NCI-H345 treated with DMSO at 0.1 percent for 48 hours (cell line): ENCODE measurements at regions not wholly inside any gene's neighbourhood (a gene's known extent, or its start where the extent isn't known, plus 50 kb on each side); places are given as distances from the start of the nearest gene placed in this dataset.

Source experiments
- DNase-seq: peaks from one replicate; lab custom pipeline; 2025; ENCODE audit not compliant: unreplicated experiment; lab: John Stamatoyannopoulos, UW

DNA sequence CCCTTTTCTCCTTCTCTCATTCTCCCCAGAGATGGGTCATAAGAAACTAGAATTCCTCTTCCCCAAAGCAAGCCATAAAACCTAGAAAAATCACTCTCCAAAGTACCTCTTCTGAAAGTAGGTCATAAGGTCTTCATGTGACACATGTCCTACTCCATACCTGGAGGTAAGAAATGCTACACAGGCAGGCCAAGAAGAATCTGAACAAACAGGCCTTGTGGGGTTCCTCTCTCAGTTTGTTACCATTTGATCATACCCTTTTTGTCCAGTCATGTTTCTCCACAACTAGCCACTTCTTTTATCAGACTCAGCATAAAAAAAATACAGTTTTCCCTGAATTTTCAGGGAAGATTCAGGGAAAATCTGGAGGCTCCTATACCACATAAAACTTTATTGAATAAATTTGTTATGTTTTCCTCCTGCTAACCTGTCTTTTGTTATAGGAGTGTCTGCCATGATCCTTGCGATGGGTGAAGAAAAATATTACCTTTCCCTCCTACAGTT lies 134.4 kb upstream of the LMO4 start:
- no peak for DNase-seq

DNA sequence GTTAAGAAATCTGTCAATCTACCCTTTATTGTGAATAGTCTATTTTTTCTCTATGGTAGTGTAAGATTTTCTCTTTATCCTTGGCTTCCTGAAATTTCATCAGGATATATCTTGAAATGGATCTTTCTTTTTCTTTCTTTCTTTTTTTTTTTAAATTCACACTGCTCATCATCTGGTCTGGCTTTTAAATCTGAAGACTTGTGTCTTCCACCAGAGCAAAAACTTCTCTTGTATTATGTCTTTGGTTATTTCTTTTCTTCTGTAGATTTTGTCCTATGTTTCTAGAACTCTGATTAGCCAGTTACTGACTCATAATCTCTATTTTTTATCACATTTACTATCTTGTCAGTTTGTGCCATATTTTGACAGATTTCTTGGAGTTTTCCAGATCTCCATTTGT lies 133.8 kb upstream of the LMO4 start:
- no peak for DNase-seq

GRCh38 chr1:87196110-87196827 lies 132.4 kb upstream of the LMO4 start:
- no peak for DNase-seq

- no peak for DNase-seq
These were observed 131.5 kb upstream of the LMO4 start for GRCh38 chr1:87197156-87197555.

DNA sequence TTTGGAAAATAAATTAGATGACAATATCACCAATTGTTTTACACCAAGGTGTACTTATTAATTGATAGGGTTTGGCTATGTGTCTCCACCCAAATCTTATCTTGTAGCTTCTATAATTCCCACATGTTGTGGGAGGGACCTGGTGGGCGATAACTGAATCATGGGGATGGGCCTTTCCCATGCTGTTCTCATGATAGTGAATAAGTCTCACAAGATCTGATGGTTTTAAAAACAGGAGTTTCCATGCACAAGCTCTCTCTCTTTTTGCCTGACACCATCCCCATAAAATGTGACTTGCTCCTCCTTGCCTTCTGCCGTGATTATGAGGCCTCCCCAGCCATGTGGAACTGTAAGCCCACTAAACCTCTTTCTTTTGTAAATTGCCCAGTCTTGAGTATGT lies 131.0 kb upstream of the LMO4 start:
- DNase-seq, result no peak

- DNase-seq, result peak; percentile 100
These were observed 127.6 kb upstream of the LMO4 start for GRCh38 chr1:87200875-87201638.

- no peak for DNase-seq
These were observed 126.9 kb upstream of the LMO4 start for GRCh38 chr1:87201768-87202167.

GRCh38 chr1:87202451-87202850 lies 126.2 kb upstream of the LMO4 start:
- DNase-seq, result no peak

GRCh38 chr1:87202922-87203655 lies 125.6 kb upstream of the LMO4 start:
- no peak for DNase-seq

DNA sequence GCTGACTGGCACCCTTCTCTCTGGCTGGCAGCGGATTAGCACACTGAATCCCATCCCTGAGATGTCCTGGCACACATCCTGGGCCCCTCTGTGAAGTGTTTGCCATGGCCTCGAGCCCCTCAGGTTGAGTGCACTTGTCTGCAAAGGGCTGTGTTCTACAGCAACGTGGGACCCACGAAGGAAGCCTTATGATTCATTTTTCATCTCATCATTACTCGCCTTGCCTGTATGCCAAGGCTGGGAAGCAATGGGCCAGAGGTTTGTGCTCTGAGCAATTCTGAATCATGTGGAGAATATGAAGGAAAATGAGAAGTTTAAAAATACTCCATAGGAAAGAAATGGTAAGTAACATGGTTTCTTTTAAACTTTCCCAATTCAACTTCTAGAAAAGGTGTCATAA lies 124.8 kb upstream of the LMO4 start:
- DNase-seq, result no peak

DNA sequence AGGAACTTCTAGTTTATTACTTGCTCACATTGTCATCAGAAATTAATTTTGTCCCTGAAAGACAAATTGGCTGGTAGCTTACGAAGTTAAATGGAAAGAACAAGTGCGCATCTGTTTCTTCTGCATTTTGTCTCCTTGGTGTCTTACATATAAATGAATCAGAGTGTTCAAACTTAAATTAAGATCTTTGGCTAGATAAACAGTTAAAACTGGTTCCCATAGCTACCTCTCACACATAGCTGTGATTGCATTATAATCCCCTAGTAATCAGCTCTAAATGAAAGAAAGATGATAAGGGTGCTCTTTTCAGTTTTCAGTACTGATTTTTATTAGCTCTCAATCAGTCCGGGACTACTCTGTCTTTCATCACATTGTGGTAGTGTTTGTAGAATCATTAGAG lies 124.2 kb upstream of the LMO4 start:
- no peak for DNase-seq

- DNase-seq, result no peak
These were observed 123.8 kb upstream of the LMO4 start for GRCh38 chr1:87204921-87205320.

GRCh38 chr1:87206044-87206831 lies 122.4 kb upstream of the LMO4 start:
- no peak for DNase-seq

DNA sequence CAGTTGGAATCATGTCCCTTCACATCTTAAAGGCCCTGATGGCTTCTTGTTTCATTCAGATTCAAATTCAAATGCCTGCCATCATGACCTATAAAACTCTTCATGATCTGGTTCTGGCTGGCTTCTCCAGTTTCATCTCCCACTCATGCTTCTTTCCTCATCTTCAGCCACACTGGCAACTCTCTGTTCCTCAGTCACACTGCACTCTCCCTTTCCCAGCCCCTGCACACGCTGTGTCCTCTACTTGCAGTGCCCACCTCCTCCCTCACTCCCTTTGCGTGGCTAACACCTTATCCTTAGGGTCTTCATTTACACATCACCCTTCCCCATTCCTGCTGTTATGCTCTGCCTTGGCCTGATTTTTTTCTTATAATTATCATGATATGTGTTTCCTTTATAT lies 120.6 kb upstream of the LMO4 start:
- no peak for DNase-seq

DNA sequence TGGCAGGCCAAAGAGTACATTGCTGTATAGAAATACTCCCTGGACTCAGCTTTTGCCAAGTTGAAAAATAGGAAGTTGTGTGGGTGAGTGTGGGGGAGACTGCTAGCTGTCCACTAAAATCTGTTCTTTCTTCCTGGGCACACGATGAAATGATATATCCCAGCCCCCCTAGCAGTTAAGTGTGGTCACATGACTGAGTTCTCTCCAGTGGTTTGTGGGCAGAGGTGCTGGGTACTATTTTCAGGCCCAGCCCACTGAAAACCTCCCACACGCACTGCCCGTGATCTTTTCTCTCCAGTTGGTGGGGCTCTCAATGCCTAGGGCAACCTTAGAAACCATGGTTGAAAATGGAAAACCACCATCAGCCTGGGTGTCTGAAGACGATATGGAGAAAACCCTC lies 119.7 kb upstream of the LMO4 start:
- DNase-seq, result no peak

GRCh38 chr1:87210151-87210550 lies 118.5 kb upstream of the LMO4 start:
- no peak for DNase-seq

DNA sequence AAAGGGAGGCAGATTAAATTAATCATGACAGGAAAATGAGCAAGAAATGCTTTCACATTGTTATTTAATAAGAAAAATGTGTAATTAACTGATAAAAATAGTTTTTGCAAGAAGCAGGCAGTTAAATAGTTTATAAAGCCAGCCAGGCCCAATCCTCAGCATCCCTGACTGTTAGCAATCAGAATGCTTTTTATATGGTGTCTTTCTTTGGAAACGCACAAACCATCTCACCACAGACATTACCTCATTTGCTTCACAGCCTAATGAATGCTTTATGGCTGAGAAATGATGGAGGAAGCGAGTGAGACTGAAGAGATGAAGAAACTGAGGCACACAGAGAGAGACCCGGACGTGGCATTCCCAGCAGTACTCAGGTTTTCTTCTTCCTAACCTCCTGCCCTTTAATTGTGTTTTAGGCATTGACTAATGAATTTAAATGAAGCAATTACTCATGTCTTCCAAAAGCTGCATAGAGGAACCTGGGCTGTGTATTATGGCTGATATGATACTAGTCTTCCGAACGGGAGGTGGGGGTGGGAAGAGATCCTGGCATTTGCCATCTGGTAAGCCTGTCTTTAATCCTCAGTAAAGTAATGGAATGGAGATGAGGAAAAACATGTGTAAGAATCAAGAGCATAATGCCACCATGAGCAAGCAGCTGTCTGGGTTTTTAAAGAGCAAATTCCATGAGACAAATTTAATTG lies 116.1 kb upstream of the LMO4 start:
- no peak for DNase-seq

DNA sequence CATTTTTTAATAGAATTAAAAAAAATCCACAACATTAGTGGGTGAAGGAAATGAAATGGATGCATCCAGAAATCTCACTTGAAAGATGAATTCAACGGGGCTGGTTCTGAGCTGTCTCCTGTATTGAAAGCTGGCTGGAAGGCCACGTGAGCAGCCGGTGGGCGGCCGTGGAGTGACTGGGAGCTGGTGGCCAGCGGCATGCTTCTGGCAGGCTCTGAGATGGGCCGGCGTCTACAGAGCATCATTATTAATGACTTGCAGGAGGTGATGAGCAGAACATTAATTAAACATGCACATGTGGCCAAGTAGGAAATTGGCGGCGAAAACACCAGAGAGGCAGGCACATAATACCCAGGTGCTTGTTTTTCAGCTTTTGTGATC lies 115.6 kb upstream of the LMO4 start:
- no peak for DNase-seq

DNA sequence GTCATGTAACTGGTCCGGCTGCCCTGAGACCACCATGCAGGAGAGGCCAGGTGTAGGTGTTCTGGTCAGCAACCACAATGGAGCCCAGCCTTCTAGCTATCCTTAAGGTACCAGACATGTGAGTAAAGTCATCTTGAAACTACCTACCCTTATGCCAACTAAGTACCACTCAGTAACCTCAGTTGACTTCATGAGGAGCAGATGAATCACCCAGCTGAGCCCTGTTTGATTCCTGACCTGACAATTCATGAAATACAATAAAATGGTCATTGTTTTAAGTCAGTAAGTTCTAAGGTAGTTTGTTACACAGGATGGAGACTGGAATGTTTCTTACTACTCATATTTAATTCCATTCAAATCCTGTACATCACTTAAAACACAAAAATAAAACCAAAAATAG lies 113.1 kb upstream of the LMO4 start:
- DNase-seq, result no peak

DNA sequence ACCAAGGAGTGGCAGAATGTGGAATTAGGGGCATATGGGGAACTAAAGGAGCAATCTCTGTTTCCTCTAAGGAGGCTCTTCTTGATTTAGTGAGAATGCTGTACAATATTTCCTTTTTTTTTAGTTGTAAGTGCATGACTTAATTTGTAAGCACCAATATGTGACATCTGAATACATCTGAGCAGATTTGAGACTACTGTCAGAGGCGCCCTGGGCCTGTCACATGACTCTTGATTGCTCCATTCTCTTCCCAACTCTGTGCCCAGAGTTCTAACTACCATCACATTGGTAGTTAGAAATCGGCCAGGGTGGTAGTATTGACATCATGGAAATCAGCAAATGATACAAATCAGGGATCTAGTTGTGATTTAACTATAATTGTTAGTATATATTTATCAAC lies 110.1 kb upstream of the LMO4 start:
- DNase-seq, result no peak

DNA sequence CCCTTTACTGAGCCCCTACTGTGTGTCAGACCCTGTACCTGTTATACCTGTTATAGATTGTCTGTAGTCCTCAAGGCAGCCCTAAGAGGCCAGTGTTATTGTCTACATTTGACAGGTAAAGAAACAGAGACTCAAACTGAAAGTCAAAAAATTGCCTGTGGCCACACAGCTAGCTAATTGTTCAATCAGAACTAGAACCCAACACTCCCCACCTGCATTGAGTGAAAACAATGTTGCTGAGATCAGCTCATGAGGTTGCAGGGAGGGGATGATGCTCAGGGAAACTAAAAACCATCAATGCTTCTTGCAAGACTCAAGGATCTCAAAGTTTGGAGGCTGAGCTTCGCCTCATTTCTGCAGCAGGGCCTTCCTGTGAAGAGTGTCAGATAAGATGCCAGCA lies 109.5 kb upstream of the LMO4 start:
- DNase-seq, result no peak
